SK-N-DZ (cell line): ENCODE measurements at regions not wholly inside any gene's neighbourhood (a gene's known extent, or its start where the extent isn't known, plus 50 kb on each side); places are given as distances from the start of the nearest gene placed in this dataset.
"Not testable (repeated sequence)": the region's sequence is repeated elsewhere in the genome, so short reads cannot be mapped to it uniquely, and the experiment has no call there.

Experiments used
- DNase-seq: peaks from one replicate; pipeline ENCODE4 v3.0.0-alpha.2; 2015; ENCODE audit warnings: low spot score

GRCh38 chr1:21385022-21385421 lies 54.9 kb upstream of the NBPF3 start:
- no peak for DNase-seq

GRCh38 chr1:21384620-21385019 lies 55.3 kb upstream of the NBPF3 start:
- peak; percentile 70 for DNase-seq

- DNase-seq, result no peak
Measured at GRCh38 chr1:21383785-21384401, 56.0 kb upstream of the NBPF3 start.

- DNase-seq, result no peak
Measured at GRCh38 chr1:21381354-21381753, 58.6 kb upstream of the NBPF3 start.

GRCh38 chr1:21380147-21380546 lies 59.8 kb upstream of the NBPF3 start:
- not testable (repeated sequence) for DNase-seq

- no peak for DNase-seq
Measured at GRCh38 chr1:21379571-21379970, 60.4 kb upstream of the NBPF3 start.

GRCh38 chr1:21378705-21379494 lies 61.0 kb upstream of the NBPF3 start:
- no peak for DNase-seq

- DNase-seq, result no peak
Measured at GRCh38 chr1:21372383-21372782, 67.6 kb upstream of the NBPF3 start.

- no peak for DNase-seq
Measured at GRCh38 chr1:21369905-21370304, 70.0 kb upstream of the NBPF3 start.

- DNase-seq, result peak; percentile 72
Measured at GRCh38 chr1:21368515-21369289, 71.2 kb upstream of the NBPF3 start.

- not testable (repeated sequence) for DNase-seq
Measured at GRCh38 chr1:21367973-21368514, 71.9 kb upstream of the NBPF3 start.

GRCh38 chr1:21366288-21366687 lies 73.6 kb upstream of the NBPF3 start:
- DNase-seq, result no peak

- no peak for DNase-seq
Measured at GRCh38 chr1:21365036-21365435, 74.8 kb upstream of the ECE1 start.

GRCh38 chr1:21362096-21362495 lies 71.8 kb upstream of the ECE1 start:
- DNase-seq, result no peak

GRCh38 chr1:21361506-21361905 lies 71.2 kb upstream of the ECE1 start:
- no peak for DNase-seq

- no peak for DNase-seq
Measured at GRCh38 chr1:21357161-21357560, 66.9 kb upstream of the ECE1 start.

- no peak for DNase-seq
Measured at GRCh38 chr1:21355956-21356355, 65.7 kb upstream of the ECE1 start.

GRCh38 chr1:21352586-21352985 lies 62.3 kb upstream of the ECE1 start:
- DNase-seq, result no peak

GRCh38 chr1:21351901-21352300 lies 61.6 kb upstream of the ECE1 start:
- no peak for DNase-seq

GRCh38 chr1:21350202-21350885 lies 60.1 kb upstream of the ECE1 start:
- DNase-seq, result no peak

- no peak for DNase-seq
Measured at GRCh38 chr1:21349693-21350092, 59.4 kb upstream of the ECE1 start.
